GM18505 (cell line): ENCODE measurements at regions not wholly inside any gene's neighbourhood (a gene's known extent, or its start where the extent isn't known, plus 50 kb on each side); places are given as distances from the start of the nearest gene placed in this dataset.

Experiments used
- ATAC-seq: cut with Tn5 transposase; IDR thresholded peaks from one replicate; pipeline ENCODE4 v1.9.1; 2021; ENCODE audit not compliant: unreplicated experiment
- POLR2A ChIP-seq: IDR thresholded peaks from 4 replicates; pipeline ENCODE4 v1.6.1; 2011; ENCODE audit warnings: borderline replicate concordance; ENCODE audit not compliant: insufficient read depth, insufficient read length; ENCODE audit errors: extremely low read depth

DNA sequence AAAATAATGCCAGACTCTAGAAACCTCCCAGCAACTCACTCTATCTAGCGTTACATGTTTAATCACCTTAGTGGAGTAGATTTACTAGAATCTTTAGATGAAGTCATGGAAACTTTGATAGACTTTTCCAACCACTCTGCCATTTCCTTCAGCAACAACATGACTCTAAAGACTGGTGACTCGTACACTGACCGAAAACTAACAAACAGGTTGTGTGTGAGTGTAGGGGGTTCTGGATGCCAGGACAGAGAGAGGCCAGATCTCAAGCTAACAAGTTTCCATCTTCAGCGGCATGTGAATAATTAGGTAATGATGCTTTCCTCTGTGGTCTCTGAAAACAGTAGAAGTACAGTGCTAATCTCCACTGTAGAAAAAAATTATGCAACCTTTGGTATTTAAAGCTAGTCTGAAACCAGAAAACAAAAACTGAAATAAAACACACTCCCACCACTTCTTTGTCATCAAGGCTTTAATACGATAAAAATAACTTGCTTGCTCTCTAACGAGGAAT lies 286.4 kb downstream of the PRDM5 start:
- TF ChIP-seq POLR2A: no peak
- no peak for ATAC-seq

DNA sequence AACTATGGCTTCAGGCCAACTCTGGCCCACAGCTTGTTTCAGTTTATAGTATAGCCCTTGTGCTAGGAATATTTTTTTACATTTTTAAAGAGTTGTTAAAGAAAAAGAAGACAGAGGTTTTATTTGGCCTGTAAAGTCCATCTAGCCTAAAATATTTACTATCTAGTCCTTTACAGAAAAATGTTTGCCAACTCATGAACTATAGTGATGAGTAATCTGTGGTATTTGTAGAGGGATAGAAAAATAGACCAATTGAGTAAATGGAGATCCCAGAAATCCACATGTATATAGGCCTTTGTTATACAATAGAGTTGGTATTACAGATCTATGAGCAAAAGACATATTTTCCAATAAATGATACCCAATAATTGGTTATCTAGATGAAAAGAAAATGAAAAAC lies 288.7 kb downstream of the PRDM5 start:
- no peak for TF ChIP-seq POLR2A
- no peak for ATAC-seq

DNA sequence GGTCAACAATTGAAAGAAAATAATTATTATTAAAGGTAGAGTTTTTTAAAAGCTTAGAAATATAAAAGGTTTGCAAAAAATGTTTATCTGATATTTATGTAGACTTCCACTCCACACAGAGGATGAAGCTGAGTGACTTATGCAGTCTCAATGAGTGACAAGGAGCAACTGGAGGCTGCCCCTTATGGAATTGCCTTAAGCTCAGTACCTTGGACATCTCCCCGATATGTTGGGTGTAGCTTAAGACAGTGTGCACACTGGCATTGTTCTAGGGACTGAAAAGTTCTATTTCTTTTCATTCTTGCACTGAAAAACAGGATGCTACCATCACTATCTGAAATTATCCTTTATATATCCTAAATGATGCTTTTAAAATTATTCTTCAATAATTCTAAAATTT lies 292.1 kb downstream of the PRDM5 start:
- TF ChIP-seq POLR2A: no peak
- ATAC-seq: no peak

DNA sequence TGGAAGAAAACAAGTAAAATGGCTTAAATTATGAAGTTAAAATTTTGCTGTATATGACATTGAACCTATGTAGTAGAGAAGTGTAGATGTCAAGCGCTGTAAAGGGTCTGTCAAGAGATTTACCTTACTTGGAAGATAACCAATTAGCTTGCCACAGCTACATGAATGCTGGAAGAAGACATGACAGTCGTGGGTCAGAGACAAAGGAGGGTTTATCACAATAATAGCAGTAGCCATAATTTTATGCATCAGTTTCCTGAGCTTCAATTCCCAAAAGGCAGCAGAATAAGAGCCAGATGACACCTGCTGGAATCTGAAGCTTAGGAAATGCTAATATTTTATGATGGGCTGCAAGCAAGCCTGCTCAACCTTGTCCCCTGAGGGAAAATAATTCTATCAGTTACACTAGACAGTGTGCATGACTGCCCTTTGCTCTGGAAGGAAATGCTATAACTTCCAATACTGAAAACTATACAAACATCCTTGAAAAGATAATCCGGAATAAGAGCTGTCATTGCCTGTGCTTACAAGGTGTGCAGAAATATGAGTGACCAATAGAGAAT lies 292.9 kb downstream of the PRDM5 start:
- no peak for ATAC-seq
- TF ChIP-seq POLR2A: no peak

DNA sequence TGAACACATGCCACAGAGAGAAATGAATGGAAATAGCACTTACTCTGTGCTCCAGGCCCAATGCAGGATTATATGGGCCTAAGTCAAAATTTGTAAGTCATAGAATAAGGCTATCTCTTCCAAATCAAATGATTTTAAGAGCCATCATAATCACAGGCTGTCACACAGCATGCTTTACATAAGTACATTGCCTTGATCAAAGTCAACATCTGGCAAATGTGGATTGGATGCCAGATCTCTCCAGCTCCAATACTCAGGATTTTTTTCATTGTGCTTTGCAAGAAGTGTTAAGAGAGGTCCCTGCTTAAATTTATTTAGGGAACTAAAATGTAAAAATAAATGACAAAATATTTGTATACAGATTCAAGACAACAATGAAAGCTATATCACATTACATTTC lies 299.9 kb downstream of the PRDM5 start:
- no peak for TF ChIP-seq POLR2A
- ATAC-seq: no peak

DNA sequence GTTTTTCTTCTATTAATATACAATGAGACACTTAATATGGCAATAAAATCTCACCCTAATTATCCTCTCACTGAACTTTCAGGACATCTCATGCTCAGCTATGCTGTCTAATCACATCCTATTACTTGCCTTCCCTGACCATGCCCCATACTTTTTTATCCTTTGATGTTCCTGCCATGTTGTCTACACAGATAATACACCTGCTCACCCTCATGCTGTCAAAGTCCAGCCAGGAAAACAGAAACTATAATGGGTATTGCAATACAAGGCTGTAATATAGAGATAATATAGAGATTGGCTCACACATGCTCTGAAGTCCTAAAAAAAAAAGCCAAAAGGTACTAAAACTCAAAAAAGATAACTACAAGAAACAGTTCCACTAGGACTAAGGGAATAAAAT lies 305.4 kb downstream of the PRDM5 start:
- no peak for ATAC-seq
- TF ChIP-seq POLR2A: no peak

DNA sequence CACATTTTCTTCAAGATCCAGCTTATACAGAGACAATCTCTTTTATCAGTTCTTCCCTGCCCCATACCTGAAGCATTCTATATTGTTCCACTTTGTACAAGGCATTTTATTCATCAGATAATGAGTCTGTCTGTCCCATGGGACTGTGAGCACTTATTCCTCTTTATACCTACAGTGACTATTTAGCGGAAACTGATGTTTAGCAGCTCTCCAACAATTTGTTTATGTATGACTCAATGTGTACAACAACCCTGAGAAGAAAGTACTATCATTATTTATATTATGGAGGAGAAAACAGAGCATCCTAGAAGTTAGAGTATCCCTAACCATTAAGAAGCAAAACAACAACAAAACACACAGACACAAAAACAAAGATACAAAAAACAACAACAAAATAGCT lies 306.5 kb downstream of the PRDM5 start:
- TF ChIP-seq POLR2A: no peak
- ATAC-seq: no peak

DNA sequence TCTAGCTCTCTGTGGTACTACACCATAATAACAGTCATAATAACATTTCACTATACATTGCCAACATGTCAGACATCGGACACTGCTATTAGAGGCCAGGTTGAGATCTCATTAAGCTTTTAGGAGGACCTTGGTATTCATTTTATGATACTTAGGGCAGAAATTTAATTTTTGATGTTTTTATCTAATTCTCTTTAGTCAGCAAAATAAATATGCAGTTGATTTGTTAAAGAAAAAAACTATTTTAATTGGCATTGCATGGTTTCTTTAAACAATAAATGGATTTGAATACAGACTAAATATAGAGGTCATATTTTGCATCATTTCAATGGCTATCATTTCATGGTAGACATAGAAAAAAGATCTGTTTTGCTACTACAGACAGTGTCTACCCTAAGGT lies 308.7 kb downstream of the PRDM5 start:
- ATAC-seq: no peak
- TF ChIP-seq POLR2A: no peak

DNA sequence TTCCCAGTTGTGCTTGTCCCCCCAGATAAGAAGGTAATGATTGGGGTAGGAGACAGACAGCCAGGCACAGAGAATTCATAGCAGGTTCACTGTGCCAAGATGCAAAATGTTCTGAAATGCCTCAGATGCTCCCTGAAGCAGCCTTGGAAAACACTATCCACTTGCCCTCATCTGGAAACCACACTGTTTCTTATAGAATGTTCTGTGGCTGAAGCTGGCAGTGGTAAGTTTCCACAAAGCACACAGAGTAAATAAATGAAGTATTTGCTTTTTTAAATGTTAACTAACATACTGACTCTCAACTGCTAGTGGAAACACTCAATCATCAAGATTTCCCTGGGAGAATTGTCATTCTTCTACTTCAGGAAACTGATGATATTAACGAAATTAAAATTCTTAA lies 311.4 kb downstream of the PRDM5 start:
- TF ChIP-seq POLR2A: no peak
- no peak for ATAC-seq

DNA sequence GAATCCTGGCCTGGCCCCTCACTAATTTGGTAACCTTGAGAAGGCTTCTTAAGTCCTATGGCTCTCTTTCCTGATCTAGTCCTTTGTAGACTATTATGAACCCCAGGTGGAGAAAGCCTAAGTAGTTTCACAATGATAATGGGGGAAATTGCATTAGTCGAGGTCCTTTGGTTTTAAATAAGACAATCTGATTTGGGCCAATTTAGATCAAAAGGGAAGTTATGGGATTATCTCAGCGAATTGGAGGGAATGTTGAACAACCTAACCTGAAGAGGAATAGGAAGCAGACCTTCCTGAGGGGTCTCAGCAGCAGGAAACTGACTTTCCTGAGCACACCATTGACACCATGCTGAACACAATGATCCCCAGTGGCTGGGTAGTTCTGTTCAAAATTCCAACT lies 331.5 kb downstream of the PRDM5 start:
- ATAC-seq: no peak
- no peak for TF ChIP-seq POLR2A

DNA sequence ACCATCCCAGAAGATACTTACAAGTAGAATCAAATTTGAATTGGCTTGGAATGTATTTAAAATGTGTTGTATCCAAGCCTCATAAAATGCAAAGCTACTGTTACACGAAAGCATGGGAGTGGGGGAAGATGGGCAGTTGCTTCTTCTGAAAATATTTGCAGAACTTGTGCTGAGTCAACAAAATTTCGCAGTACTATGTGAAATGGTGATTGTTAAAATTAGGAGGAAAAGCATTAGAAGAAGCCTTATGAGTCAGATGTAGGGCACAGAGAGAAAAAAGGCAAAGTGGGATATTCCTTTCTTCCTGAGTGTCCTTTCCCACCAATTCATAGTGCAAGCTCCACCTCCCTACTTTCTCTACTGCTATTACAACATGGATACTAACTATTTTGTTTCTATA lies 332.7 kb downstream of the PRDM5 start:
- no peak for TF ChIP-seq POLR2A
- no peak for ATAC-seq

DNA sequence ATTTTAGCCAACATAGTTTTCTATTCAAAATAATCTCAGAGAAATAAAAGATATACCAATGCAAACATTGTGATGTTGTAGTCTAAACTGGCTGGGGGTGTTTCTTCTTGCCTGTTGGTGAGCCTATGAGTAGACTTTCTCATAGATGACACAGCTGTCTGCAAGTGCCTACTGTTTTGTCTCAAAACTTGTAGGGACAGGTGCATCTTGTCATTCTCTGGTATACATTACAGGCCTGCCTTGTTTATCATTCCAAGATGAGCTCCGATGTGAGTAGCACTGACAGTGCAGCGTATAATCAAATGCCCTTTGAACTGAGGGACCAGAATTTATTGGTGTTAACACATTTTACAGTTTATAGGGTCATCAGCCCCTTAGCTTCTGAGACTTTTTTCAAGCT lies 353.8 kb downstream of the PRDM5 start:
- no peak for ATAC-seq
- no peak for TF ChIP-seq POLR2A

DNA sequence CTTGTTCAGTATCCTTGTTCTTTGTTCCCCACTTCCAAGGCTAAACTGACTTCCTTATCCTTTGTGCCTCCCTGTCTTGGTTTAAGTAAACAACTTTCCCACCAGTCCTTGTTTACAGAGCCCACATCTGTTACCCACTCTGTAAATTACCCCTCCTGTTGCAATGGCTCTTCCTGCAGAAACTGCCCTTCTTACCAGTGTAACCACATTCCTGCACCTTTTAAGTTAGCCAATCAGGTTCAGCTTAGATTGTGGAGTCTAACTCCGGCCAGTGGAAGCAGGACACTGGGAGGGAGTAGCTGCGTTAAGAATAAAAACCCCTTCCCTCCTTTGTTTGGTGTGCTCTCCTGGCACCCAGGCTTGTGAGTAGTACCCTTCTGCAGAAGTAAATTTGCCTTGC lies 360.9 kb downstream of the PRDM5 start:
- TF ChIP-seq POLR2A: no peak
- ATAC-seq: no peak

DNA sequence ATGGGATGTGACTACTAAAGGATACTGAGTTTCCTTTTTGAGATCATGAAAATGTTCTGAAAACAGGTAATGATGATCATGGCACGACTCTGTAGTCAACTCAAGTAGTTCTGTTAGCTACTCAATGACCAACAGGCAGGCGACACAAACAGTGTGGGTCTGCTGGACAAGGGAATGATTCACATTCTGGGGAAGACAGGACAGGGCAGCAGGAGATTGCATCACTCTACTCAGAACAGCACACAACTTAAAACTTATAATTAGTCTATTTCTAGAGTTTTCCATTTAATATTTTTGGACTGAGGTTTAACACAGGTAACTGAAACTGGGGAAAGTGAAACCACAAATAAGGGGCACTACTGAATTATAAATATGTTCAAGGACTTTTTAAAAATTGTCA lies 365.2 kb downstream of the PRDM5 start:
- no peak for ATAC-seq
- no peak for TF ChIP-seq POLR2A

DNA sequence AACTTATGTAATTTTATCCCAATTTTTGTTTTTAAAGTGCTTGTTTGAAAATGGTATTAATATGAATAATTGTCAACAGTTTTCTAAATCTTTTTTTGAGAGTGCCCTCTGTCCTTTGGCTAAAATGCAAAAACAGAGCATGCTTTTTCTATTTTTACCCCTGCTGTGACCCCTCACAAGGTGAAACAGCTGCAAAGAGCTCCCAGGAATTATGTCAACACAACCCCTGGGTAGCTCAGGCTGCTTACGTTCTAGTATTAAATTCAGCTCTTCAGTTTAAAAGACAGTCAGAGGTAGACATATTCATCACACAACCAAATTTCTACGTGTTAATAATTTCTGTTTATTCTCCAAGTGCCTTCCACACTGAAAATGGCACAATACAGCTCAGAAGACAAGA lies 367.5 kb downstream of the PRDM5 start:
- TF ChIP-seq POLR2A: no peak
- no peak for ATAC-seq
